GM23248 (cell line): ENCODE measurements at regions not wholly inside any gene's neighbourhood (a gene's known extent, or its start where the extent isn't known, plus 50 kb on each side); places are given as distances from the start of the nearest gene placed in this dataset.

Source experiments
- DNase-seq: peaks from one replicate; pipeline ENCODE4 v3.0.0-alpha.2; 2015
- H2AFZ ChIP-seq: fragments of 200-600 bp; sonication (generic); 2 replicates; pipeline ENCODE4 v1.6.1; 2016; ENCODE audit warnings: antibody characterized with exemption
- H3F3A ChIP-seq: fragments of 200-600 bp; sonication (generic); 2 replicates; pipeline ENCODE4 v1.6.1; 2016; ENCODE audit warnings: mild to moderate bottlenecking, antibody characterized with exemption, mixed run types; ENCODE audit not compliant: insufficient read depth
- H3K27ac ChIP-seq: fragments of 200-600 bp; sonication (generic); 2 replicates; pipeline ENCODE4 v1.5.1; 2016; ENCODE audit warnings: mild to moderate bottlenecking
- H3K27me3 ChIP-seq: fragments of 200-600 bp; sonication (generic); replicated peaks from 2 replicates; pipeline ENCODE4 v1.6.1; 2016; ENCODE audit warnings: mild to moderate bottlenecking; ENCODE audit not compliant: insufficient read depth
- H3K36me3 ChIP-seq: fragments of 200-600 bp; sonication (generic); 2 replicates; pipeline ENCODE4 v1.6.1; 2016; ENCODE audit warnings: low read depth, mild to moderate bottlenecking
- H3K4me1 ChIP-seq: fragments of 200-600 bp; sonication (generic); 2 replicates; pipeline ENCODE4 v1.6.1; 2016; ENCODE audit warnings: mild to moderate bottlenecking; ENCODE audit not compliant: insufficient read depth
- H3K4me2 ChIP-seq: fragments of 200-600 bp; sonication (generic); one replicate; pipeline ENCODE4 v1.6.1; 2016; ENCODE audit warnings: mild to moderate bottlenecking; ENCODE audit not compliant: unreplicated experiment
- H3K4me3 ChIP-seq: fragments of 200-600 bp; sonication (generic); 2 replicates; pipeline ENCODE4 v1.5.1; 2016; ENCODE audit warnings: mild to moderate bottlenecking
- H3K79me2 ChIP-seq: fragments of 200-600 bp; sonication (generic); 2 replicates; pipeline ENCODE4 v1.6.1; 2016; ENCODE audit warnings: mild to moderate bottlenecking; ENCODE audit not compliant: insufficient read depth
- H3K9ac ChIP-seq: fragments of 200-600 bp; sonication (generic); 2 replicates; pipeline ENCODE4 v1.6.1; 2016; ENCODE audit warnings: mild to moderate bottlenecking
- H3K9me2 ChIP-seq: fragments of 200-600 bp; sonication (generic); 2 replicates; pipeline ENCODE4 v1.6.1; 2016; ENCODE audit warnings: mixed run types, mild to moderate bottlenecking, moderate library complexity; ENCODE audit not compliant: insufficient read depth
- H3K9me3 ChIP-seq: fragments of 200-600 bp; sonication (generic); one replicate; pipeline ENCODE4 v1.6.1; 2017; ENCODE audit warnings: low read depth
- H4K20me1 ChIP-seq: fragments of 200-600 bp; sonication (generic); 2 replicates; pipeline ENCODE4 v1.6.0; 2016; ENCODE audit not compliant: insufficient read depth
- EZH2 ChIP-seq: fragments of 200-600 bp; sonication (generic); IDR thresholded peaks from 2 replicates; pipeline ENCODE4 v1.6.1; 2018; ENCODE audit warnings: antibody characterized with exemption, mild to moderate bottlenecking; ENCODE audit not compliant: insufficient read depth, poor library complexity, severe bottlenecking
- EZH2phosphoT487 ChIP-seq: fragments of 200-600 bp; sonication (generic); IDR thresholded peaks from 2 replicates; pipeline ENCODE4 v1.6.1; 2018; ENCODE audit warnings: antibody characterized with exemption, moderate library complexity, mild to moderate bottlenecking, low read depth; ENCODE audit not compliant: insufficient read depth
- WGBS, 2 experiments: methylation state at CpG; one replicate each; pipeline ENCODE4 v1.1.6; 2015 to 2017; ENCODE audit warnings: low lambda C conversion rate in 2 of 2, low coverage in 1 of 2; ENCODE audit errors: missing lambda C conversion rate in 2 of 2; 5-methylcytosine and 5-hydroxymethylcytosine counted together
- in situ Hi-C: fragments of 300-500 bp; cut with MboI; formaldehyde crosslinking; loops from 2 replicates; pipeline ENCODE4 v1.15.0; 2020

DNA sequence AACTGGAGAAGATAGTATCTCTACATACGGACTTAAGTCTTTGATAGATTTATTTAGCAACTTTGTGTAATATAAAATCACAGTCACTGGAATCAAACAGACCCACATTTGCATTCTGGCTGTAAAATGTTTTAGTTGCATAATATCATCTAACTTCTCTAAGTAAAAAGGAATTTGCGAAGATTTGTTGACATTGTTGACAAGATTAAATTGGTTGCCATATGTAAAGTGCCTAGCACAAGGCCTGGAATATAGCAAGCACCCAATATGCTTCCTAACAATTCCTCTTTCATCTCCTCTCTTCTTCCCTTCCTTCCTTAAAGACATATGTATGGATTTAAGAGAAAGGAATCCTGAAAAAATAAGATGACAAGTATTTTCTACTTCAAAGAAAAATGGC is 295.4 kb upstream of the PPFIA2 start:
- no peaks in the 10 kb centered on the region for H3K36me3 ChIP-seq
- no peaks in the 10 kb centered on the region for H3K79me2 ChIP-seq
- no peak for DNase-seq
- no peaks in the 10 kb centered on the region for H3K9me2 ChIP-seq
- no peak overlapping the region for H3K27ac ChIP-seq
- 29 to 33% methylated on average over 2 of the region's 2 CpGs for WGBS, 2 experiments
- H3K27me3 ChIP-seq: no peaks in the 10 kb centered on the region
- in situ Hi-C loops: no loop called here
- H2AFZ ChIP-seq: no peak overlapping the region
- no peaks in the 10 kb centered on the region for H3K9me3 ChIP-seq
- H4K20me1 ChIP-seq: no peaks in the 10 kb centered on the region
- H3K9ac ChIP-seq: no peak overlapping the region
- H3K4me3 ChIP-seq: no peak overlapping the region
- no peaks in the 10 kb centered on the region for H3K4me1 ChIP-seq
- H3F3A ChIP-seq: no peaks in the 10 kb centered on the region
- TF ChIP-seq EZH2 (no peak), EZH2phosphoT487 (no peak)
- H3K4me2 ChIP-seq: no peak overlapping the region

DNA sequence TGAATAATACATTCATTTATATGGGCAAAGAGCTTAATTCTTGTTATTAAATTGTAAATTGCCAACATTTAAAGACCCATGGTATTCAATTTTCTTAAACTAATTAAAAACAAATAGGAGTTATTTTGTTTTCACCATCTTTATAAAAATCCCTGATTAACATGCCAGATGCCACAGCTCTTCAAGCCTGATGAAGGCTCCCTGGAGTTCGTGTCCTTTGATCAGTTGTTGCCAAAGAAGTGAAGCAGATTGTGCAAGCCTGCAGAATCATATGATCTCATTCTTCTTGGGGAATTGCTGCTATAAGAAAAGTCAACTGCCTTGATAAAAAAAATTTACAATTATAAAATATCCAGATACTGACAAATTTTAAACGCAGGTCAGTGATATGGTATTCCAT is 288.3 kb upstream of the PPFIA2 start:
- in situ Hi-C loops: no loop called here
- Histone ChIP-seq H3K9me2 (no peaks in the 10 kb centered on the region), H3K36me3 (no peaks in the 10 kb centered on the region), H3K27ac (no peak overlapping the region), H3K9ac (no peak overlapping the region), H3K27me3 (no peaks in the 10 kb centered on the region), H3F3A (no peaks in the 10 kb centered on the region), H3K79me2 (no peaks in the 10 kb centered on the region), H3K4me2 (no peak overlapping the region), H3K4me1 (no peaks in the 10 kb centered on the region), H3K9me3 (no peaks in the 10 kb centered on the region), H2AFZ (no peak overlapping the region), H3K4me3 (no peak overlapping the region), H4K20me1 (no peaks in the 10 kb centered on the region)
- TF ChIP-seq EZH2phosphoT487 (no peak), EZH2 (no peak)
- DNase-seq: peak; percentile 0
- 11 to 13% methylated on average over 2 of the region's 2 CpGs for WGBS, 2 experiments

DNA sequence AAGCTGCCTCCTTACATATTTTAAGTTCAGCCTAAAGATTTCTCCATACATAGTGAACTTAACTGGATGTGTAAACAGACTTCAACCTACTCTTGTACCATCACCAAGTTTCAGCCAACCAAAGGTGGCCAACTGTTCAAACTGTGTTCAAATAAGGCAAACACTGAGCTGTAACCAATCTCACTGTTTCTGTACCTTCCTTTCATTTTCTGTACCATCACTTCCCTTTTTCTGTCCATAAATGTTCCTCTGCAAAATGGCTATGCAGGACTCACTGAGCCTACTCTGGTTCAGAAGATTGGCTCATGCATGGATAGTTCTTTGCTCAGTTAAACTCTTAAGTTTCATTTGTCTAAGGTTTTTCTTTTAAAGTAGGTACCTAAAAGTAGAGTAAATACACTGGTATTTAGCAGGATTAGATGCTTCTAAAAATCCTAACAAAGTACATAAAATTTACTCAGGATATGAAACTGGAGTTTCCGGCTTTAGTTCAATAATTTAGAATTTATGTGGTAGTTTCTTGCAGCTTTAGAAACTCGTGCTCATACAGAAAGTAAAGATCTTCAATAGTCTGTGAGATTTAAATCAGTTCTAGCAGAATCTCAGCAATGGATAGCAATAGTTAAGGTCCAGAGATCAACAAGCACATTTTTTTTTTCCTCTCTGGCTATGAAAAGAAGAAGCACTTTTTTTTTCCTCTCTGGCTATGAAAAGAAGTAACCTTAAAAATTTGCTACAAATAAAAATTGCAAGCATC is 282.0 kb upstream of the PPFIA2 start:
- Histone ChIP-seq H3K4me1 (no peaks in the 10 kb centered on the region), H2AFZ (no peak overlapping the region), H3K9me2 (no peaks in the 10 kb centered on the region), H3K4me2 (no peak overlapping the region), H3K9ac (no peak overlapping the region), H3K79me2 (no peaks in the 10 kb centered on the region), H3K4me3 (no peak overlapping the region), H3K36me3 (no peaks in the 10 kb centered on the region), H3K9me3 (no peaks in the 10 kb centered on the region), H4K20me1 (no peaks in the 10 kb centered on the region), H3F3A (no peaks in the 10 kb centered on the region), H3K27ac (no peak overlapping the region), H3K27me3 (no peaks in the 10 kb centered on the region)
- TF ChIP-seq EZH2 (no peak), EZH2phosphoT487 (no peak)
- WGBS, 2 experiments: 45 to 48% methylated on average over 2 of the region's 2 CpGs
- in situ Hi-C loops: no loop called here
- DNase-seq: no peak

- Histone ChIP-seq H3K27me3 (no peaks in the 10 kb centered on the region), H3K36me3 (no peaks in the 10 kb centered on the region), H3K4me1 (no peaks in the 10 kb centered on the region), H3K4me3 (no peak overlapping the region), H3K4me2 (no peak overlapping the region), H3F3A (no peaks in the 10 kb centered on the region), H4K20me1 (no peaks in the 10 kb centered on the region), H3K27ac (no peak overlapping the region), H3K9me3 (no peaks in the 10 kb centered on the region), H3K79me2 (no peaks in the 10 kb centered on the region), H2AFZ (no peak overlapping the region), H3K9me2 (no peaks in the 10 kb centered on the region), H3K9ac (no peak overlapping the region)
- no peak for DNase-seq
- in situ Hi-C loops: no loop called here
- no peak for TF ChIP-seq EZH2phosphoT487
- TF ChIP-seq EZH2: no peak
Measured at GRCh38 chr12:82034769-82035168, 275.6 kb upstream of the PPFIA2 start.

- no peaks in the 10 kb centered on the region for H3K9me2 ChIP-seq
- H3K36me3 ChIP-seq: no peaks in the 10 kb centered on the region
- H3K27ac ChIP-seq: no peak overlapping the region
- no peak overlapping the region for H3K9ac ChIP-seq
- no peaks in the 10 kb centered on the region for H3K4me1 ChIP-seq
- DNase-seq: no peak
- H3K9me3 ChIP-seq: no peaks in the 10 kb centered on the region
- in situ Hi-C loops: no loop called here
- no peak overlapping the region for H3K4me3 ChIP-seq
- H3K27me3 ChIP-seq: no peaks in the 10 kb centered on the region
- no peak overlapping the region for H2AFZ ChIP-seq
- no peak overlapping the region for H3K4me2 ChIP-seq
- 5% methylated on average over 1 of the region's 1 CpG for WGBS, 2 experiments
- no peaks in the 10 kb centered on the region for H3F3A ChIP-seq
- no peaks in the 10 kb centered on the region for H4K20me1 ChIP-seq
- H3K79me2 ChIP-seq: no peaks in the 10 kb centered on the region
- TF ChIP-seq EZH2phosphoT487: no peak
- no peak for TF ChIP-seq EZH2
Measured at GRCh38 chr12:82029936-82030335, 270.8 kb upstream of the PPFIA2 start.
